Gastroesophageal sphincter (tissue), 4 donors: ENCODE measurements at regions not wholly inside any gene's neighbourhood (a gene's known extent, or its start where the extent isn't known, plus 50 kb on each side); places are given as distances from the start of the nearest gene placed in this dataset.

Experiments used
- ATAC-seq: fragments of 150-250 bp; one replicate; pipeline ENCODE4 v1.9.1; 2016; ENCODE audit warnings: mild to moderate bottlenecking, moderate library complexity
- H3K27ac ChIP-seq, 4 donors: fragments of 200-600 bp; sonication (generic) in 3 of 4; 1 replicate in 3 of 4; 2 replicates in 1 of 4; pipeline ENCODE4 v1.5.1; 2016 to 2019
- H3K27me3 ChIP-seq: fragments of 200-600 bp; sonication (generic); one replicate; pipeline ENCODE4 v1.5.1; 2019
- H3K36me3 ChIP-seq, 2 donors: fragments of 200-600 bp; sonication (generic); one replicate each; pipeline ENCODE4 v1.5.1; 2019; ENCODE audit warnings: control low read depth in 1 of 2
- H3K4me1 ChIP-seq, 3 donors: fragments of 200-600 bp; sonication (generic); 1 replicate in 2 of 3; 2 replicates in 1 of 3; pipeline ENCODE4 v1.5.1; 2016 to 2019; ENCODE audit warnings: control low read depth in 2 of 3
- H3K4me3 ChIP-seq, 2 donors: fragments of 200-600 bp; sonication (generic); one replicate each; pipeline ENCODE4 v1.5.1; 2019; ENCODE audit warnings: mild to moderate bottlenecking in 1 of 2, moderate library complexity in 1 of 2
- H3K9me3 ChIP-seq, 3 donors: fragments of 200-600 bp; sonication (generic); one replicate each; pipeline ENCODE4 v1.5.1; 2017 to 2019; ENCODE audit warnings: control low read depth in 2 of 3
- EP300 ChIP-seq: sonication (generic); formaldehyde crosslinking; IDR thresholded peaks from one replicate; pipeline ENCODE4 v1.6.1; 2017; ENCODE audit warnings: antibody characterized with exemption, mild to moderate bottlenecking
- POLR2A ChIP-seq, 2 donors: fragments of 450-650 bp; IDR thresholded peaks; one replicate each; pipeline ENCODE4 v1.6.1; 2017; ENCODE audit warnings: antibody characterized with exemption in 2 of 2, mild to moderate bottlenecking in 2 of 2, moderate library complexity in 1 of 2
- POLR2AphosphoS5 ChIP-seq: sonication (generic); formaldehyde crosslinking; IDR thresholded peaks from one replicate; pipeline ENCODE4 v1.6.1; 2017; ENCODE audit warnings: antibody characterized with exemption
- WGBS, 2 donors: methylation state at CpG; one replicate each; pipeline ENCODE4 v1.1.5; 2018; ENCODE audit warnings: low coverage in 1 of 2; 5-methylcytosine and 5-hydroxymethylcytosine counted together
- TF ChIP-seq, protein P1 (sequence below), 4 experiments: fragments of 200-600 bp in 2 of 4; fragments of 450-650 bp in 2 of 4; sonication (generic) in 1 of 4; IDR thresholded peaks; one replicate each; pipeline ENCODE4 v1.5.1; 2017 to 2019; ENCODE audit warnings: antibody characterized with exemption in 4 of 4, mild to moderate bottlenecking in 2 of 4, moderate library complexity in 2 of 4

DNA sequence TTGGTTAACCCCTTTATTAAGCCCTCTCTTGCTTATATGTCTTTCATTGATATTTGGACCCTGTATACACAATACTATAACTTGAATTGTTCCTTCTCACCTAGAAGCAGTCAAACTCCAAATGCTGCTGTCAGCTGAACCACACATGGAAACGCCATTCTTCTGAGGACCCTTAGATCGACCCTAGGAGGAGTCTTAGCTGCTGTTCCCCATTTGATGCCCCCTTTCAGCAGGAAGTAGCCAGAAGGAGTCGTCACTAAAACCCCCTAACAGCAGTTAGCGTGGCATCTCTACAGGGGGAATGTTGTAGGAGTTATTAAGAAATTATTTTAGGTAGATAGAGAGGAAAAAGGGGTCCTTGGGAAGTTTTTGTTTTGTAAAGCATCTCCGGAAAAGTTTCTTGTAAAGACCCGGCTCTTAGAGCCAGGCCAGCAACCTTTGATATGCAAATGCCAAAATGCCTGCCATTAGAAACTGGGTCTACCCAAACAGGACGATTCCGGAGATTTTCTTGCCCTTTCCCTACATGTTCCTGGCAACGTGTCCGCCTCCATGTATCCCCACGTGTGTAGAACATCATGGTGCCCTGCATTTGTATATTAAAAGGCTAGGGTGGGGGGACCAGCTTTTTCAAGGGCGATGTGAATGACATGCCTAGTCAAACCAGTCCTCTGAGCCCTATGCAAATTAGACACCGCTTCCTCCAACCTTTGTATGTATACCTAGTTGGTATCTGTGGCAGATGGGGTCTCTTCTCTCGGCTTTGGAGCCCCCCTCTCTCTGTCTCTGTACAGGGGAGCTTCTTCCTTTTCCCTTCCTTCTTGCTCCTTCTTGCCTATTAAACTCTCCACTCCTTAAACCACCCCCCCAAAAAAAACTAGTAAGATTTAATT lies 638.4 kb upstream of the POU3F3 start:
- no peak for ATAC-seq
- 33 to 35% methylated on average over 10 of the region's 14 CpGs for WGBS, 2 donors
- no peak overlapping the region for H3K4me3 ChIP-seq
- TF ChIP-seq POLR2A (IDR thresholded peaks at IDR 0.05) = no peak
- TF ChIP-seq, protein P1, sequence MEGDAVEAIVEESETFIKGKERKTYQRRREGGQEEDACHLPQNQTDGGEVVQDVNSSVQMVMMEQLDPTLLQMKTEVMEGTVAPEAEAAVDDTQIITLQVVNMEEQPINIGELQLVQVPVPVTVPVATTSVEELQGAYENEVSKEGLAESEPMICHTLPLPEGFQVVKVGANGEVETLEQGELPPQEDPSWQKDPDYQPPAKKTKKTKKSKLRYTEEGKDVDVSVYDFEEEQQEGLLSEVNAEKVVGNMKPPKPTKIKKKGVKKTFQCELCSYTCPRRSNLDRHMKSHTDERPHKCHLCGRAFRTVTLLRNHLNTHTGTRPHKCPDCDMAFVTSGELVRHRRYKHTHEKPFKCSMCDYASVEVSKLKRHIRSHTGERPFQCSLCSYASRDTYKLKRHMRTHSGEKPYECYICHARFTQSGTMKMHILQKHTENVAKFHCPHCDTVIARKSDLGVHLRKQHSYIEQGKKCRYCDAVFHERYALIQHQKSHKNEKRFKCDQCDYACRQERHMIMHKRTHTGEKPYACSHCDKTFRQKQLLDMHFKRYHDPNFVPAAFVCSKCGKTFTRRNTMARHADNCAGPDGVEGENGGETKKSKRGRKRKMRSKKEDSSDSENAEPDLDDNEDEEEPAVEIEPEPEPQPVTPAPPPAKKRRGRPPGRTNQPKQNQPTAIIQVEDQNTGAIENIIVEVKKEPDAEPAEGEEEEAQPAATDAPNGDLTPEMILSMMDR (IDR thresholded peaks at IDR 0.05) = no peak
- TF ChIP-seq POLR2AphosphoS5 = no peak
- TF ChIP-seq EP300 = no peak
- no peaks in the 10 kb centered on the region for H3K4me1 ChIP-seq
- H3K27ac ChIP-seq = no peak overlapping the region
- H3K9me3 ChIP-seq = no peaks in the 10 kb centered on the region
- no peaks in the 10 kb centered on the region for H3K27me3 ChIP-seq
- no peaks in the 10 kb centered on the region for H3K36me3 ChIP-seq

DNA sequence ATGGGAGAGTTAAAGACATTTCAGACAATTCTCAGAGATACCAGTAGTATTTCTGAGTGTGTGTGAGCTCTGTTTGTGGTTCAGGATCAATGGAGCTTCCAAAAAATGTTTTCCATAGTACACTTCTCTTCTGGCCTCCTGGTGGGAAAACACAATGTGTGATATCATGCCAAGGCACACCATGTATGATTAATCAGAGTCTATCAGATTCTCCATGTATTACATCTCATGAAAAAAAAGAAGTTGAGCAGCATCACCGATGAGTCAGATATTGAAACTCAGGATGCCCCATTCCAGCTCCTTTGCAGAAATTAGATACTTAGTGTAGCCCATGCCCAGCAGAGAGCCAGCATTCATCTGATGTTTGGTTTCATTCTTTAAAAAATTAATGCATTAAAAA lies 620.3 kb upstream of the POU3F3 start:
- Histone ChIP-seq H3K27ac (no peak overlapping the region), H3K4me3 (no peak overlapping the region), H3K4me1 (no peaks in the 10 kb centered on the region), H3K9me3 (no peaks in the 10 kb centered on the region), H3K36me3 (no peaks in the 10 kb centered on the region), H3K27me3 (no peaks in the 10 kb centered on the region)
- no peak for TF ChIP-seq POLR2A (IDR thresholded peaks at IDR 0.05)
- TF ChIP-seq, protein P1 (IDR thresholded peaks at IDR 0.05) = no peak
- WGBS, 2 donors = 90 to 100% methylated on average over 1 of the region's 1 CpG
- no peak for ATAC-seq

DNA sequence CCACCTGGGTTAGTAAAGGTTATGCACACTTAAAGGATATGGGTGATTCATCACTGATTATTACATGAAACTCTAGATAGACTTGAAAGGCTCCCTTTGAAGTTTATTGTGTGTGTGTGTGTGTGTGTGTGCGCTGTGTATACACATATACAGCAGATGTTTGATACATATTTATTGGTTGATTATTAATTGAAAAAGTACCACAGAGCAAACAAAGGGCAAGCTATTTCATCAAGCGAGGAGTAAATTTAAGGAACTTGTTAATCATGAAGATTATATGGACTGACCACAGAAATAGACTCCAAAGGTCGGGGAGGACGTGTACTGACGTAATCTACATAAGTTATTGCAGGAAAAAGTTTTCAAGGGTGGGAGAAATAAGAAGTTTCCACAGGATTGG lies 617.4 kb upstream of the POU3F3 start:
- Histone ChIP-seq H3K4me1 (no peaks in the 10 kb centered on the region), H3K9me3 (peaks cover 0 to 16% (median 0%) of the 10 kb centered on the region in 3 donors), H3K27me3 (no peaks in the 10 kb centered on the region), H3K36me3 (no peaks in the 10 kb centered on the region), H3K4me3 (no peak overlapping the region), H3K27ac (no peak overlapping the region)
- ATAC-seq = no peak
- TF ChIP-seq, protein P1 (IDR thresholded peaks at IDR 0.05) = no peak
- TF ChIP-seq EP300 (no peak), POLR2A (IDR thresholded peaks at IDR 0.05) (no peak)
- WGBS, 2 donors = 72 to 84% methylated on average over 5 of the region's 5 CpGs

DNA sequence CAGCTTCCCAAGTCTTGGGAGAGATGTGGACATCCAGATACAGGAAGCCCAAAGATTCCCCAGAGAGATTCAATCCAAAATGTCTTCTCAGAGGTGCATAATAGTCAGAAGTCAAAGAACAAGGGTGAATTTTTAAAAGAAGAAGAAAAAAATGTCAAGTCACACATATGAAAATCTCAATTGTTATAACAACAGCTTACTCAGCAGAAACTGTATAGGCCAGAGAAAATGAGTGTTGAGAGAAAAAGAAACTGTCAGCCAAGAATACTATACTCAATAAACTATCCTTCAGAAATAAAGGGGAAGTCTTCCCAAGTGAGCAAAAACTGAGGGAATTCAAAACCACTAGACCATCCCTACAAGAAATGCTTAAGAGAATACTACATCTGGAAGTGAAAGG lies 612.9 kb upstream of the POU3F3 start:
- TF ChIP-seq EP300 (no peak), POLR2A (IDR thresholded peaks at IDR 0.05) (no peak), POLR2AphosphoS5 (no peak)
- H3K4me3 ChIP-seq = no peak overlapping the region
- peaks cover 0 to 26% (median 0%) of the 10 kb centered on the region in 3 donors for H3K9me3 ChIP-seq
- H3K36me3 ChIP-seq = no peaks in the 10 kb centered on the region
- H3K4me1 ChIP-seq = no peaks in the 10 kb centered on the region
- no peaks in the 10 kb centered on the region for H3K27me3 ChIP-seq
- no peak overlapping the region for H3K27ac ChIP-seq
- ATAC-seq = no peak

DNA sequence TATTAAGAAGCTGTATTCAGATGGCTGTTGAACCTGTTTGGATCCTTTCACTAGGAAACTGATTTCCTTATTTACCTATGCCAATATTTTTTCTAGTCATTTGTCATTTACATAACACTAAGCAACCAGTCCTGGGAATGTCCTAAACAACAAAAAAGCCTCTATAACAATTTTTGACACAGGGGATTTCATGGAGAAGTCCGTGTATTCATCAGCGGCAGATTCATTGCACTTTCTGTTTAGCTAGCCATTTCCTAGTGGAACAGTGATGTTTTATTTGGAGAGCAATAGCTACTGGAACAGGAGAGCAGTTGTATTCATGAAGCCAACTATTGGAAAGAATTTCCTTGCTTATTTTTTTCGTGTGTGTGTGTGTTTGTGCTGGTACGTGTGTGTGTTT lies 604.3 kb upstream of the POU3F3 start:
- no peak for ATAC-seq
- H3K36me3 ChIP-seq = no peaks in the 10 kb centered on the region
- H3K4me1 ChIP-seq = no peaks in the 10 kb centered on the region
- H3K9me3 ChIP-seq = peaks cover 0 to 8% (median 0%) of the 10 kb centered on the region in 3 donors
- 60 to 66% methylated on average over 4 of the region's 4 CpGs for WGBS, 2 donors
- no peak overlapping the region for H3K4me3 ChIP-seq
- TF ChIP-seq, protein P1 (IDR thresholded peaks at IDR 0.05) = no peak
- TF ChIP-seq EP300 (no peak), POLR2AphosphoS5 (no peak), POLR2A (IDR thresholded peaks at IDR 0.05) (no peak)
- H3K27ac ChIP-seq = no peak overlapping the region
- H3K27me3 ChIP-seq = no peaks in the 10 kb centered on the region
